A549 (cell line): ENCODE measurements at regions not wholly inside any gene's neighbourhood (a gene's known extent, or its start where the extent isn't known, plus 50 kb on each side); places are given as distances from the start of the nearest gene placed in this dataset.

Experiments used
- ATAC-seq, 2 experiments: fragments of 200-7000 bp in 1 of 2; fragments of >200 bp in 1 of 2; cut with Nextera tagmentation in 1 of 2; cut with Tn5 transposase in 1 of 2; 3 replicates each; pipeline versions ENCODE4 v1.8.0 to v1.9.1; 2018 to 2020; ENCODE audit warnings: mild to moderate bottlenecking in 1 of 2, moderate library complexity in 1 of 2
- CTCF ChIA-PET: fragments of 300-600 bp; sonication (Branson Sonifier 250); formaldehyde crosslinking; extraction: SDS; loops from one replicate; lab custom pipeline; 2021; ENCODE audit warnings: antibody characterized with exemption, inconsistent platforms; lab: Yijun Ruan, JAX
- POLR2A ChIA-PET: fragments of 350-600 bp; formaldehyde crosslinking; extraction: SDS; loops from one replicate; lab custom pipeline; 2021; ENCODE audit warnings: antibody characterized with exemption, inconsistent platforms; lab: Yijun Ruan, JAX
- DNase-seq, 2 experiments: peaks; one replicate each; pipeline versions ENCODE4 v3.0.0 to v3.0.0-alpha.2; 2011 to 2016; ENCODE audit warnings: low read depth in 1 of 2, low spot score in 1 of 2
- FAIRE-seq: peaks from 2 replicates; lab custom pipeline; 2011; peaks lifted over from hg19 to GRCh38; lab: Jason Lieb, UNC
- H3K27ac ChIP-seq, 2 experiments: fragments of >200 bp; sonication (Bioruptor Twin); formaldehyde crosslinking; 3 replicates each; pipeline ENCODE4 v1.5.1; 2016 to 2017
- H3K4me1 ChIP-seq: fragments of >200 bp; sonication (Bioruptor Twin); formaldehyde crosslinking; 3 replicates; pipeline ENCODE4 v1.6.1; 2016
- H3K4me2 ChIP-seq: fragments of >200 bp; sonication (Bioruptor Twin); formaldehyde crosslinking; 3 replicates; pipeline ENCODE4 v1.6.1; 2016
- H3K4me3 ChIP-seq: fragments of >200 bp; sonication (Bioruptor Twin); formaldehyde crosslinking; 3 replicates; pipeline ENCODE4 v1.5.1; 2016
- H3K9me3 ChIP-seq: fragments of >200 bp; sonication (Bioruptor Twin); formaldehyde crosslinking; 3 replicates; pipeline ENCODE4 v1.6.1; 2016
- CHD2 ChIP-seq: fragments of 150-350 bp; IDR thresholded peaks from 2 replicates; pipeline ENCODE4 v1.6.1; 2014; ENCODE audit warnings: low read length; ENCODE audit not compliant: partially characterized antibody
- CHD4 ChIP-seq: fragments of 200-600 bp; sonication (generic); IDR thresholded peaks from 2 replicates; pipeline ENCODE4 v1.6.1; 2016; ENCODE audit warnings: antibody characterized with exemption, mild to moderate bottlenecking, borderline replicate concordance
- CTCF ChIP-seq: fragments of >200 bp; sonication (Bioruptor Twin); formaldehyde crosslinking; IDR thresholded peaks from 3 replicates; pipeline ENCODE4 v1.5.1; 2016
- E2F6 ChIP-seq: IDR thresholded peaks from 2 replicates; pipeline ENCODE4 v1.6.1; 2012; ENCODE audit warnings: low read depth, borderline replicate concordance
- FOSB ChIP-seq: fragments of 250-450 bp; sonication (Bioruptor Pico); IDR thresholded peaks from 2 replicates; pipeline ENCODE4 v1.5.0; 2020; ENCODE audit warnings: mild to moderate bottlenecking, moderate library complexity
- GATA3 ChIP-seq: IDR thresholded peaks from 2 replicates; pipeline ENCODE4 v1.6.1; 2012; ENCODE audit warnings: borderline replicate concordance
- HES2 ChIP-seq: fragments of >200 bp; sonication (Bioruptor Twin); formaldehyde crosslinking; IDR thresholded peaks from 2 replicates; pipeline ENCODE4 v1.6.1; 2016
- KDM1A ChIP-seq: fragments of 200-600 bp; sonication (generic); IDR thresholded peaks from 2 replicates; pipeline ENCODE4 v1.6.1; 2016; ENCODE audit warnings: low read depth, mild to moderate bottlenecking
- KDM5A ChIP-seq: fragments of 200-600 bp; sonication (generic); IDR thresholded peaks from 2 replicates; pipeline ENCODE4 v1.6.1; 2016; ENCODE audit warnings: antibody characterized with exemption, mild to moderate bottlenecking
- MAFK ChIP-seq: fragments of 450-650 bp; IDR thresholded peaks from 2 replicates; pipeline ENCODE4 v1.6.1; 2014; ENCODE audit not compliant: partially characterized antibody
- MAX ChIP-seq: IDR thresholded peaks from 2 replicates; pipeline ENCODE4 v1.6.1; 2012
- MAZ ChIP-seq: fragments of 150-350 bp; IDR thresholded peaks from 2 replicates; pipeline ENCODE4 v1.6.1; 2014; ENCODE audit warnings: antibody characterized with exemption, low read depth, low read length, borderline replicate concordance
- NPAS2 ChIP-seq: fragments of 250-450 bp; sonication (Bioruptor Pico); IDR thresholded peaks from 2 replicates; pipeline ENCODE4 v1.8.0; 2022; ENCODE audit warnings: mild to moderate bottlenecking, moderate library complexity, borderline replicate concordance
- NR3C1 ChIP-seq: fragments of >200 bp; sonication (Bioruptor Twin); formaldehyde crosslinking; IDR thresholded peaks from 3 replicates; pipeline ENCODE4 v1.6.1; 2017
- PBX3 ChIP-seq: IDR thresholded peaks from 2 replicates; pipeline ENCODE4 v1.6.1; 2012
- PHF8 ChIP-seq: fragments of 200-600 bp; sonication (generic); IDR thresholded peaks from 2 replicates; pipeline ENCODE4 v1.6.1; 2016; ENCODE audit warnings: low read depth, mild to moderate bottlenecking, antibody characterized with exemption, moderate library complexity, borderline replicate concordance
- RNF2 ChIP-seq: fragments of 200-600 bp; sonication (generic); IDR thresholded peaks from 2 replicates; pipeline ENCODE4 v1.6.1; 2016; ENCODE audit warnings: low read depth, mild to moderate bottlenecking, antibody characterized with exemption, moderate library complexity, borderline replicate concordance
- SREBF2 ChIP-seq: fragments of 450-650 bp; IDR thresholded peaks from 2 replicates; pipeline ENCODE4 v1.6.1; 2014; ENCODE audit warnings: mild to moderate bottlenecking, moderate library complexity
- WGBS: methylation state at CpG from one replicate; pipeline ENCODE4 v1.1.6; 2017; ENCODE audit errors: missing lambda C conversion rate; 5-methylcytosine and 5-hydroxymethylcytosine counted together

GRCh38 chr18:73859837-73860397 lies 287.7 kb downstream of the FBXO15 start (continued):
- TF ChIP-seq KDM1A: no peak
- TF ChIP-seq KDM5A: no peak

- WGBS: 60% methylated on average over 10 of the region's 10 CpGs
- no peak overlapping the region for H3K4me2 ChIP-seq
- H3K4me3 ChIP-seq: no peak overlapping the region
- peaks cover 9% of the 10 kb centered on the region; the same call in 1 of the 3 replicates for H3K4me1 ChIP-seq
- ChIA-PET POLR2A (no interaction called here), CTCF (interaction anchor here (1.3 kb wide), 1 partner anchor 10 kb away, joined by 6 read pairs; no protein-coding TSS in a partner anchor)
- no peaks in the 10 kb centered on the region for H3K9me3 ChIP-seq
- no peak for TF ChIP-seq PHF8
- no peak for TF ChIP-seq CHD2
- no peak overlapping the region for H3K27ac ChIP-seq
- ATAC-seq: no peak
- no peak for DNase-seq
- no peak for FAIRE-seq
Measured at GRCh38 chr18:73852789-73853549, 294.7 kb downstream of the FBXO15 start.

GRCh38 chr18:73850782-73851181 lies 296.9 kb downstream of the FBXO15 start:
- no peak for TF ChIP-seq CHD4
- no peak for TF ChIP-seq E2F6
- TF ChIP-seq MAFK: no peak
- TF ChIP-seq KDM1A: no peak
- no peak for TF ChIP-seq NR3C1
- no peak for TF ChIP-seq SREBF2
- TF ChIP-seq HES2: no peak
- TF ChIP-seq NPAS2 (CRISPR knock-in tag): no peak
- TF ChIP-seq PBX3: no peak
- no peak for TF ChIP-seq CTCF
- TF ChIP-seq GATA3: no peak
- TF ChIP-seq RNF2: no peak
- no peak for TF ChIP-seq MAZ
- TF ChIP-seq CHD2: no peak
- TF ChIP-seq FOSB (CRISPR knock-in tag): no peak
- TF ChIP-seq MAX: no peak
- no peak for ATAC-seq
- H3K4me2 ChIP-seq: no peak overlapping the region
- no peak overlapping the region for H3K4me3 ChIP-seq
- WGBS: 61% methylated on average over 5 of the region's 5 CpGs
- DNase-seq: no peak
- H3K9me3 ChIP-seq: no peaks in the 10 kb centered on the region
- no peak for FAIRE-seq
- ChIA-PET POLR2A (no interaction called here), CTCF (interaction anchor here (1.2 kb wide), 1 partner anchor 45 kb away, joined by 4 read pairs; no protein-coding TSS in a partner anchor)
- H3K4me1 ChIP-seq: peaks cover 9% of the 10 kb centered on the region; the same call in 1 of the 3 replicates
- H3K27ac ChIP-seq: no peak overlapping the region; a peak in 1 of 6 replicates
